HuH-7.5 (cell line): ENCODE measurements at regions not wholly inside any gene's neighbourhood (a gene's known extent, or its start where the extent isn't known, plus 50 kb on each side); places are given as distances from the start of the nearest gene placed in this dataset.
"Not testable (repeated sequence)": the region's sequence is repeated elsewhere in the genome, so short reads cannot be mapped to it uniquely, and the experiment has no call there.

Source experiments
- DNase-seq: peaks from one replicate; pipeline ENCODE4 v3.0.0; 2011; ENCODE audit warnings: low spot score

DNA sequence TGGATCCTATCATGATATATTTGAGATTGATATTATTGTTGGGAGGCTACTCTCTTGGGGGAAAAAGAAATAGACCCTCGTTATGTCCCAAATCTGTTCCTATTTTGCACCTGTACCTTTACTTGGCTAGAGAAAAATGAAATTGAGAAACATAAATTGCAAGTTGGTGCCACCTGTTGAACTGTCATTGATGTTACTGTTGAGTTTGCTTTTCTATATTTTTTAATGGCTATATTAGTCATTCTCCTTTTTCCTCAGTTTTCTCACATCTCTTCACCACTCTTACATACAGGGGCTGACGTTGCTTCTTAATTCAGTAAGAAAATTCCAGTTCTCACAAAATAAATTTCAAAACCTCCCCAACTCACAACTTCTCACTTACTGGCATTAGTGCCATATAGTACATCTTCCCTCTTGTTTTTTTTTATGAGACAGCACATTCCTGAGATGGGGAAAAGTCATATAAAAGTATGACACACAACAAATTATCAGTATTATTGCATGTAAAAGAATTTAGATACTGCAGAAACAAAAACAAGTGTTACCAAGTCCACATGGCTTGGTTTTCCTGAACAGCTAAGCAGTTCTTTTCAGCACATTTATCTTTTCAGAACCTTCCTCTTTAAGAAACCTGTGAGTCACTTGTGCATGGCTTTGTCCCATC is 348.3 kb upstream of the DSEL start:
- no peak for DNase-seq

DNA sequence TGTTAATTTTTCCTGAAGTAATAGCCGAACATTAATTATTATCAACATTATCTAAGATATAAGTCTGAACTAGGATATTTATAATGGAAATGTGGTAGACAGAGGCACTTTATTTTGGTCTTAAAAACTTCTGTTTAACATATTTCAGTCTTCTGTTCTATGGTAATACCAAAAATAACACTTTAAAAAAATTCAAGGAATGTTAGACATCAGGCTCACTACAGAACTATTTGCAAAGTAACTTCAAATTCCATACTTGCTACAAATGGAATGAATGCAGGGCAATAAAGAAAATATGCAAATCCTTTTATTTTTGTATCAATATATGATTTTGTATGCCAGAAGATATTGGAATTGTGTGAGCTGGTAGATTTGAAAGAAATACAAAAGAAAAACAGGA is 345.5 kb upstream of the DSEL start:
- DNase-seq: no peak

DNA sequence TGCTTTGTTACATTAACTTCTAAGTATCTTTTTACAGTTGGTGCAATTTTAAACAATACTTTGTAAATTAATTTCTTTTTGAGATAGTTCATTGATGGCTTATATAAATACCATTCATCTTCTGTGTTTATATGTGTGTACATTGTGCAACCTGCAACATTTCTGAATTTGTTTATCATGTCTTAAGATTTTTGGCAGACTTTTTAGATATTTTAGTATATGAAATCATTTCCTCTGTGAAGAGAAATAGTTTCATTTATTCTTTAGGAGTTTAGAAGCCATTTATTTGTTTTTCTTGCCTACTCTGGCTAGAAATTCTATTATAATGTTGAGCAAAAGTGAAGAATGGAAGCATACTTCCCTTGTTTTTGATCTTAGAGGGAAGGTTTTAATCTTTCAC is 337.8 kb upstream of the DSEL start:
- no peak for DNase-seq

DNA sequence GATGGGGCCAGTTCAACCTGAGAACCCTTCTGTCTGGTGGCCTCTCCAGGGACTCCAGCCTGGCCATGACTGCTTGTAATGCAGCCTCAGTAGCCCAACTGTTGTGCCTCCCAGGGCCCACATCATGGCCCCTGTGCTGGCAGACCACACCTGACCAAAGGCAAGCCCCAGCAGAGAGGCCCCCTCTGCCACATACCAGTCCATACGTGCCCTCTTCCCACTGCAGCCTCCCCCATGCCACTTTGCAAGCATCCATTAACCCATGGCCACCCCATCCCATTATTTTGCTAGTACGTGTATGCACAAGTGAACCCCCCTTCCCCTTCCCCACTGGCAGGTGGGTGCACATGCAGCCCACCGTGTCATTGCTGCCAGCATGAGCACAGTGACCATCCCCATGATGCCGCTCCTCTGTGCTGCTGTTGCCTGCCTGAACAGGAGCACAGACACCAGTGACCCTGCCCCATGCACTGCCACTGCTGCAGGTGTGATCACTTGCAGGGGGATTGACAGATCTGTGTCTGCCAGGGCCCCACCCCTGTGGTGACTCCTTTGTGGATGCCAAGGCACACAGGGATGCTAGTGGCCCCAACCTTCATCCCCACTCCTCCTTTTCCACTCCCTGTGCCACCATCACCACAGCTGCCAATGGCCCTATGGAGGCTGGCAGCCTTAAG is 330.0 kb upstream of the DSEL start:
- no peak for DNase-seq

DNA sequence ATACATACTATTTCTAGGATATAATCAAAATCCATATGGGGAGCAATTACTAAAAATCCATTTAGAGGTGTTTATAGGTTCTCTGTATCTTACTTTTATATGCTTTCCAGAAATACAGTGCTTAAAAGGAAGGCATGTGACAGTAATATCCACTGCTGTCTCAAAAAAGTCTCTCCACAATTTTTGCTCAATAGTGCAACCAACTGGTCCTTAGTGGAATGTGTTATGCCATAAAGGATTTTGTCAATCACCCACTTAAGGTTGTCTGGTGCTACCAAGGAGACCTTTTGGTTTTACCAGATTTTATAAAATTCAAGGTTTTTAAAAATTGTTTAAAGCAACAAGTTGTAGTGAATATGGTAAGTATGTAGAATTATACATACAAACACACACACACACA is 328.5 kb upstream of the DSEL start:
- DNase-seq: no peak

DNA sequence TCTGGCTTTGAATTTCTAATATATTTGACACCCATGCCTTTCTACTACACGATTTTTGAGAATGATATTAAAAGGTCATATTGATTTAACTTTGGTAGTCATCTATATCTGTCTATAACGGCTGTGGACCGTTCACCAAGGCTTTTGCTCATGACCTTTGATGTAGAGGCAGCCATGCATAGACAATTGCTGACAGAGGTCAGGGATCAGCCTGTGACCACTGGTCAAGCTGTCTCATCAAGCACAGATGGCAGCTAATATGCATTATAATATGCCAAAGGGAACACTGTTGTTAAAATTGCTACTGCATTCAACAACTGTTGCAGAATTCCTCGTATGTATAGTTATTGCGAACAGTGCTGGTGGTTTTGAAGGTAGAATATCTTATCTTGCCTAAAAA is 323.9 kb upstream of the DSEL start:
- no peak for DNase-seq

DNA sequence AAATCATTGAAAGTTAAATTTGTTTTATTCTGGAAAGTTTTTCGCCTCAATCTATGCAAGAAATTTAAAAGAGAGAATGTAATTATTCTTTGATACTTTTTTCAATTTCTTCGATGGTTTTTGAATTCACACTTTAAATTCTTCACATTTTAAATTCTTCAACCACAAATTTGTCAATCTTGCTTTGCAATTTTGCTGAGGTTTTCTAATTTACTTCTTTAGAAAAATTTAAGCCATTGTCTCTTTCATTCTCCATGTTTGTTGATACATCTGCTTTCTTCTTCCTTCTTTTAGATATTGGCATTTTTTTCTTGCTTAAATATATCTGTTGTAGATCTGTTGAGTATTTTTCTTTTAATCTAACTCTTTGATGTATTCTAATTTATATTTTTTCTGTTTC is 301.9 kb upstream of the DSEL start:
- no peak for DNase-seq

DNA sequence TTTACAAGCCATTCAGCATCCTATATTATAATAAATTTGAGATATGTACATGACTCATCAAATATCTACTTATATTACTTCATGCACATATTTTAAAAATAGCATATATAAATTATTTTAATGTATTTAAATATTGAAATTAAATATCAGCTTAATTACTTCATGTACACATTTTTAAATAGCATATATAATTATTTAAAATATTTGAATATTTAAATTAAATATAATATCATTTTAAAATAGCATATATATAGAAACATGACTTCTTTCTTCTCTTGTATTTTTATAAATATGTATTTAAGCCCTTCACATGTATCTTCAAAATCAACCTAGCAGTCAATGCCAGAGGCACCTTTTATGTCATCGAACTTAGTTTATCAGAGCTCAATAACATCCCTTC is 298.8 kb upstream of the DSEL start:
- no peak for DNase-seq

DNA sequence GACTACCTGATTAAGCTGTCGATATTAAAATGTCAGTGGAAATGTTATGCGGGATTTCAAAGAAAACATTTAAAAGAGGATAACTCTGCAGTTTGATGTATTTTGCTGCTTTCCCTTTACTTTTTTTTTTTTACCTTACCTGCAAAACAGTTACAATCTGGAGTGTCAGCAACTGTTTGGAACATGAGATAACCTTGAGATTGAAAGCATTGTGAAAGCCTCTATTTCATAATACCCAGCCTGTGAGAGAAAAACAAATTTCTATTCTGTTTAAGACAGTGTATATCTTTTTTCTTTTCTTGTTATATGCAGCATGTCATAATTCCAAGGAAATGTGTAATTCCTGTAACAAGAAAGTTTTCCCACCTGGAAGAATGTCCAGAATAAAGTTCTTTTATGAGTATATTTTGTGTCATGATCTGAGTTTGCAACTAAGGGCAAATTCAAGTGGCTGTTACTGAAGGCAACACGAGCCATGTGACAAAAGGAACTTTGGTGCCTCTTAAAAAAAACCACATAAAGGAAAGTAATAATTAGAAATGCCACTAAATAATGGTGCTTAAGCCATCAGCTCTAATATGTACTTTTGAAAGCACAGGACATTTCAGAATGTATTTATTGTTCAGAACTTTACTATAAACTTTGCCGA is 297.0 kb upstream of the DSEL start:
- no peak for DNase-seq

DNA sequence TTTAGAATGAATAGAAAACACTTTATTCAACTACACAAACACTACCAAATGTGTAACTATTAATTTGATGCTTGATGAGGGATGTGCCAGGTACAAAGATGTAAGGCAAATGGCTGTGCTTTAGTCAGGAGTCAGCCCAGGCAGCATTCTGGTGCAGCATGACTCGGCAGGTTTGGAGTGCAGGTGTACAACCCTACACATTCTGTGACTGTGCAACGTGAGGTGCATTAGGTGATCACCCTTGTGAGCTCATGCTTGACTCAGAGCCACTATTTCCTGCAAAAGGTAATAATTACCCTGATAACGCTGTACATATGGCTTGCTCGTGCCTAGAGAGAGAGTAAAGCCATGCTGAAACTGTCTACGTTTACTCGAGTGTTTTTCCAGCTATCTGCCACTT is 288.7 kb upstream of the DSEL start:
- no peak for DNase-seq

DNA sequence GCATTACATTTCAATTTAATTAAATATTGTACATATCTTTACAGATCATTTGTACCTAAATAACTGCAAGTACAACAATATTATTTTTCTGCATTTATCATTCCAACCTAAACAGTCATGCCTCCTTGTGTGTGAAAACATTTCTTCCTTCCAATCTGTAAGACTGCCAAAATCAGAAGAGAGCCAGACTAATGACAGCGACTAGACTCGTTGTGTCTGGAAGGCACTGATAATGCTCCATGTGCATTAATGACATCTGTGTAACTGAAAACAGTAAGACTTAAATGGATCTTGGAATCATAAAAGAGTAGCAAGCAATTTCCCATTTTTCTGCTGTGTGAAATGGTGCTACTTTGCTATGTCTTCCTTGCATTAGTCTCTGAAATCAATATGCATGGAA is 278.0 kb upstream of the DSEL start:
- no peak for DNase-seq

DNA sequence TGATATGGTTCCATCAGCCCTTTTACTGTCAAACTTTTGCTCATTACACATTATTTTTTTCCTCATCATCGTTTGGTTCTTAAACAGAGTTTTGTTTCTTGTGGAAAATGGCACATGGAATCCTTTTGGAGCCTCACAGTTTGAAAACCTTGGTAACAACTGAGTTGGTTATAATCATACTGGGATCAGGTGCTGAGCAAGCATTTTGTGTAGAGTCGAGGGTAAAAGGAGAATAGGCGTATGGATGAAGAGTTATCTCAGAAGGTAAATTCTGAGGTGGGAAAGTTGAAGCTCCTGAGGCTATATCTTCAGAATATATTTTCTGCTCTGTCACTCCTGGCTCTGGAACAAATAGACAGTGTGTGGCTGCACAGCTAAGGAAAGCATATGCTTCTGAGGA is 274.0 kb upstream of the DSEL start:
- DNase-seq: no peak

DNA sequence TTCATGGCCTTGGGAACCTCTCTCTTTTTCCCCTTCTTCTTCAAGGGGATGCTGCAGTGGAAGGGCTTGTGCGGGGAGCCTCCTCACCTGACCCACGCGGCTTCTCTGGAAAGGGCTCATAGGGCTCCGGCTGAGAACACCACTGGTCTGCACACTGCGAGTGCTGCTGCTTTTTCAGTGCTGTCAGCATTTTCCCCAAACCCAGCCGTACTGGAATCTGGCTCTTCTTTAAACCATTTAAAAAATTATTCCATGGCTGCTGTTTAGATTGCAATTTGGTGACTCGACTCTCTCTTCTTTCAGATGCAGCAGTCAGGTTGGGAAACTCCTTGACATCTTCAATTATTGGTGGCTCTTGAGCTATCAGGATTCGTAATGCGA is 272.6 kb upstream of the DSEL start:
- no peak for DNase-seq

DNA sequence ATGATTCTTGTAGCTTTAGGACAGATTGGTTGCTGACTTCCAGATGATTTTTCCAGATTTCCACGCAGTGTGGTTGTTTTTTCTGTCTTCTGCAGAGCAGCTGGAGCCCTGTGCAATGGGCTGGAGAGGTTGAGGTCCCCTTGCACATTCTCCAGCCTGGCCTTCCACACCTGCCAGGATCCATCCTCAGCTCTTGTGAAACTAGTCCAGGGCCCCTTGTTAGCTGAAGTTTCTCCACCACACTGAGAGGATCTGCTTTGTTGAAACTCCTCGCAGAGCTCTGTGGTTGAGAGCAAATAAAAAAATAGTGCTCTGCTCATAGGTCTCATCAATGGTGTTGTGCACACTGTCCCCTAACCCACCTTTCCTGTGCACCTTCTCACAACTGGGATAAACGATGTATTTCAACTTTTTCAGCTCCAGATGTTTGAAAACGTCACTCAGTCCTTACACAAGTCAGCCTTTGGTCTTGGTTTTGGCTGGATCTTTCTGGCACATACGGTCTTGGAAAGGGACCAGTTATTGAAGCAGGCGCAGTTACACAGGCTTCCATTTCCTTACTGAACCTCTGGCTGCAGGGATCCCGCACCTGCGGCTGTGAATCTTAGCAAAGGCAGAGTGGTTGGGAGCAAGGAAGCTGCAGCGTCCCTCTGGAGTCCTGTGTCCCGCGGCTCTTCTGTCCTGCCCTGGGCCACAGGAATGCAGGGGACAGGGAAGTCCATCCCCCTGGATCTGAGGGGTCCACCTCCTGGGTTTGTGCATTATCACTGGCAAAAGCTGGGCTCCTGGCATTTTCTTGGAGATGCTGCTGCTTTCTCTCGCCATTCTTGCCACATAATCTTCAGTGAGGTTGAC is 272.0 kb upstream of the DSEL start:
- DNase-seq: no peak

DNA sequence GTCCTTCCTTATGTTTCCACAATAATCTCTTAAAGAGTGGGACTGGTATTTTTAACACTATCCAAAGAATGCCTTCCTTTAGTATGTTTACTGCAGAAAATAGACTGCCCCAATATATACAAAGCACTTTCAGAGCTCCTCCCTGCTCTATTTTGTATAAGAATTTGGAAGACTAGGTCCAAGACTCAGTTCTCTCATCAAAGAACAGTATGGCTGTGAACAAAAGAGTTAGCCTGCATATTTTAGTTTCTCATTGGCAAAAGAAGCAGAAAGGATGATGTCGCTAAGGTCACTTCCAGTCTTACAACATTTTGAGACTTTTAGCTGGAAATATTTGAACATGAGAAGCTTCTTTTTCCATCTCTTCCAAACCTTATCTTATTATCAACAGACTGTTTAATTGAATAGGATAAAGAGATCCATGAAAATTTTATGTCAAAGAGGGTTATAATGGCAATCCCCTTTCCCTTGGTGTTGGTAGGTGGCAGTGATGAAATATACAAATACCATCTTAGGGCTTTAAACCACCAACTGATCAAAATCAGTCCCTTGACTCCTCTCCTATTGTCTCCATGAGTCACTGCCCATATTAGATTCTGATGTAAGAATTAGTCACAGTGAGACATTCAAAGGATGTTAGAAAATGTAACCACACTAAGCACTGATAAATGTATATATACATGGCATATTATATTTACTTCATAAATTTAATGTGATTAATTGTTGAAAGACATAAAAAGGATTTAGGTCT is 266.9 kb upstream of the DSEL start:
- no peak for DNase-seq

DNA sequence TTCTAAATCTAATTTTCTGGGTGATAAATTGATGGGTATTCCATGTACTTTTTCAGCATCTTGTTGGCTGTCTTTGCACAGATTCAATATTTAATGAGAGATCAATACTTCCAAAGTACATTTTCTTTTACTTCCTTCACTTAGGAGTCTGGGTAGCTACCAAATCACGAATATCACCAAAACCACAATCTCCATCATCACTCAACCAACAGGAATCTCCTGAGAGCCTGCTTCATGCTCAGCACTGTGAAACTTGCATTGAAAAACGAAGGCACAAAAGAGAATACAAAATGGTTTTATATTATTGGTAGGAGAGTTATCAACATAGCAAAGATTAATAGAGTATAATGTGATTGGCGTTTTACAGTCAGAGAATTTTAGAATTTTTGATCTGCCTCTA is 261.5 kb upstream of the DSEL start:
- DNase-seq: no peak

DNA sequence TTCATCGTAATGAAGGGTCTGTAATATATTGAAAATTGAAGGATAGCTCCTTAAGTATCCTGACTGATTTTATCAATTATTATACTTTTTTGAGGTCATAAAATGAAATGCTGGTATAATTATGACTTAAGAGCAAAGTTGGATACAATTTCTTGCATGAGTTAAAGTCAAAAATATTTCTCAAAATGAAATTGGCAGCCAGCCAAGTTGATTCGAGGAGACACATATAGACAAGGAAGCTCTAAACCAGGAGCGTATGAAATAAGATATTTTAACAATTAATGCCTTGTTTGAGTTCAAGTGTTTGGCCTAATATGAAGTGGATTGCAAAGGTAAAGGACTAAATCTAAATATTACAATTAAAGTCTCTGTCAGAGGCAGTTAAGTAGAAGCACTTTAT is 260.4 kb upstream of the DSEL start:
- no peak for DNase-seq

DNA sequence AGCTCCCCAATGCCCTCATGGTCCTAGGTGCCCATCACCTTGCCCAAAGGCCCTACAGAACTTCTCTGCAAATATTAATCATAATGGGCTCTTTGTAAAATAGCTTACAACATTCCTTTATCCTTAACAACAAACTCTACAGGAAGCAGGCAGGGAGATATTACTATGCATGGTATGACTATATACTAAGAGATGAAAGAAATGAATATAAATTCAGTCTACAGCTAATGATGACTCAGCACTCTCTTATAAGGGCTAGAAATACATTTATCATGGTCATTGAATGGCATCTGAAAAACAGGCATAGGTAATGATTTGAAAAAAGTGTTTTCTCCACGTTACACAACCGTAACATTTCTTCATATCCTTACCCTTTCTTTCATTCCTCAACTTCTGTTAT is 254.8 kb upstream of the DSEL start:
- DNase-seq: no peak

DNA sequence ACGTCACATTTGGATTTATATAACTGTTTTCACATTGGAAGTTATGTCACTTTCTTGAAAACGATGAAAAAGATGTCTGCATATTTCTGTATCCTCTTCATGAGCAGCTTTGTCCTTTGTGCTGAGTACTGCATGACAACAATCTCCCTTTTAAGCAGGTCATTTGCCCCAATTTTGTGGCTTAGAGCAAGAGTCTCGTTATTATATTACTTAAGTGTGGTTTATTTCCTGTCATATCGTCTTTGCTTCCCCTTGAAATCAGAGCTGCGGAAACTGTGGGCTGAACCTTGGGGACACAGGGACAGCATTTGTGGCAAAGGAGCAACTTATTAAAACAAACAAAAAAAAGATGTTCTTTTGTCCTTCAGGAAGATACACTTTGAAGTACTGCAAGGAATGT is 254.0 kb upstream of the DSEL start:
- DNase-seq: no peak

DNA sequence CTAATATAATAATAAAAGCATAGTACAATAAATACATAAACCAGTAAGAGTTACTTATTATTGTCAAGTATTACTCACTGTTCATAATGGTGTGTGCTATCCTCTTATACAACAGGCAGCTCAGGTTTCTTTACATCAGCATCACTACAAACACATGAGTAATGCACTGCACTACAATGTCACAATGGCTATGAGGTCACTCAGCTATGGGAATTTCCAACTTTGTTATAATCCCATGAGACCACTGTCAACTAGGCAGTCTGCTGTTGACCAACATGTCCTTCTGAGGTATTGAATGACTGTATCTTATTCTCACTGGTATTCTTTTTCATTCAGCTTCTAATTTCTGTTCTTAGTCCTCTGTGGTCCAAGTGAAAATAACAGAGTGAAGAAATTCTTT is 250.4 kb upstream of the DSEL start:
- DNase-seq: no peak

DNA sequence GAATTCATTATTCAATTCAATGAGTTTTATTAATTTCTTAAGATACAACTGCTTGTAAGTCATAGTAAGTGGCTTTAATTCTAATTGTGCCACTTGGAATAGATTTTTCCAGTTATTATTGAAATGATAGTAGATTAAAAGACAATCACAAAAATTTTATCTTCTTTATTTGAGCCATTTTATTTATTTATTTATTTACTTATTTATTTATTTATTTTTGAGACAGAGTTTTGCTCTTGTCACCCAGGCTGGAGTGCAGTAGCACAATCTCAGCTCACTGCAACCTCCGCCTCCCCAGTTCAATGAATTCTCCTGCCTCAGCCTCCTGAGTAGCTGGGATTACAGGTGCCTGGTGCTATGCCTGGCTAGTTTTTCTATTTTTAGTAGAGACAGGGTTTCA is 235.7 kb upstream of the DSEL start:
- not testable (repeated sequence) for DNase-seq

DNA sequence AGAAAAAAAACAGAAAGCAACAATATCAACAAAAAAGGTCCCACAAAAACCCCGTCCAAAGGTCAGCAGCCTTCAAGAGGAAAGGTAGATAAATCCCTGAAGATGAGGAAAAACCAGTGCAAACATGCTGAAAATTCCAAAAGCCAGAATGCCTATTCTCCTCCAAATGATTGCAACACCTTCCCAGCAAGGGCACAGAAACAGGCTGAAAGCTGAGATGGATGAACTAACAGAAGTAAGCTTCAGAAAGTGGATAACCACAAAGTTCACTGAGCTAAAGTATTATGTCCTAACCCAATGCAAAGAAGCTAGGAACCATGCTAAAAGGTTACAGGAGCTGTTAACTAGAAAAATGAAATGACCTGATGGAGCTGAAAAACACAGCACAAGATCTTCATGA is 226.4 kb upstream of the DSEL start:
- no peak for DNase-seq
